HCT116 (cell line): ENCODE measurements at regions not wholly inside any gene's neighbourhood (a gene's known extent, or its start where the extent isn't known, plus 50 kb on each side); places are given as distances from the start of the nearest gene placed in this dataset.

Source experiments
- ATAC-seq: fragments of 200-7000 bp; cut with Tn5 transposase; 2 replicates; pipeline ENCODE4 v1.9.1; 2020; ENCODE audit warnings: mild to moderate bottlenecking, moderate library complexity
- BruUV-seq: library from RNA; stranded (reverse); fragments of 400-500 nt; replicated peaks from 2 replicates; lab custom pipeline; 2021; lab: Mats Ljungman, UMichigan
- CTCF ChIA-PET: fragments of 300-600 bp; sonication (Branson Sonifier 250); formaldehyde crosslinking; loops from one replicate; lab custom pipeline; 2021; ENCODE audit warnings: antibody characterized with exemption; lab: Charles Lee
- POLR2A ChIA-PET: fragments of 300-600, 350-600 bp; sonication (Branson Sonifier 250); formaldehyde crosslinking; loops from one replicate; lab custom pipeline; 2021; ENCODE audit warnings: antibody characterized with exemption; lab: Charles Lee
- RAD21 ChIA-PET, 2 experiments: fragments of 300-600 bp; sonication (Branson Sonifier 250); formaldehyde crosslinking; loops; one replicate each; lab custom pipeline; 2023; ENCODE audit warnings: low total read pairs in 2 of 2; ENCODE audit not compliant: uncharacterized antibody in 2 of 2, unreplicated experiment in 2 of 2, low non-redundant PET in 1 of 2; lab: Charles Lee
- DNase-seq: peaks from one replicate; pipeline ENCODE4 v3.0.0-alpha.2; 2010; ENCODE audit warnings: low read depth, low spot score
- H2AFZ ChIP-seq: fragments of 200-600 bp; shearing (Covaris generic), sonication (generic); 2 replicates; pipeline ENCODE4 v1.6.1; 2017; ENCODE audit warnings: low read depth, mixed run types, mixed read lengths, antibody characterized with exemption, low read length; ENCODE audit not compliant: poor library complexity, severe bottlenecking
- H3K27ac ChIP-seq: 2 replicates; pipeline ENCODE4 v1.5.1; 2012; ENCODE audit warnings: low read depth, low read length
- H3K27me3 ChIP-seq: fragments of 200-600 bp; sonication (generic); 2 replicates; pipeline ENCODE4 v1.6.1; 2016; ENCODE audit warnings: mixed run types, low read length, mixed read lengths; ENCODE audit not compliant: insufficient read depth
- H3K36me3 ChIP-seq, 2 experiments: fragments of 200-500 bp in 1 of 2; fragments of 200-600 bp in 1 of 2; sonication (Bioruptor generic) in 1 of 2; sonication (generic) in 1 of 2; 2 replicates each; pipeline versions ENCODE4 v1.5.1 to v1.6.1; 2014 to 2016; ENCODE audit warnings: low read length in 2 of 2, inconsistent platforms in 1 of 2, mixed read lengths in 1 of 2, mixed run types in 1 of 2; ENCODE audit not compliant: insufficient read depth in 2 of 2, control insufficient read depth in 1 of 2
- H3K4me1 ChIP-seq, 2 experiments: fragments of 200-600 bp in 1 of 2; sonication (generic) in 1 of 2; 2 replicates each; pipeline versions ENCODE4 v1.5.1 to v1.6.1; 2012 to 2017; ENCODE audit warnings: low read length in 2 of 2, inconsistent platforms in 1 of 2, mild to moderate bottlenecking in 1 of 2, mixed read lengths in 1 of 2, mixed run types in 1 of 2, moderate library complexity in 1 of 2; ENCODE audit not compliant: insufficient read depth in 2 of 2, control insufficient read depth in 1 of 2
- H3K4me2 ChIP-seq: fragments of 200-600 bp; sonication (generic); 2 replicates; pipeline ENCODE4 v1.6.1; 2017; ENCODE audit warnings: mixed run types, low read length, mixed read lengths
- H3K4me3 ChIP-seq, 2 experiments: fragments of 200-600 bp in 1 of 2; sonication (generic) in 1 of 2; replicated peaks in 1 of 2; 2 replicates each; pipeline ENCODE4 v1.5.1; 2011 to 2016; ENCODE audit warnings: low read length in 2 of 2, control low read depth in 1 of 2, low read depth in 1 of 2, mild to moderate bottlenecking in 1 of 2, mixed read lengths in 1 of 2, mixed run types in 1 of 2
- H3K79me2 ChIP-seq: fragments of 200-600 bp; sonication (generic); 2 replicates; pipeline ENCODE4 v1.6.1; 2017; ENCODE audit warnings: mild to moderate bottlenecking, mixed run types, low read length, moderate library complexity, mixed read lengths; ENCODE audit not compliant: insufficient read depth
- H3K9ac ChIP-seq: fragments of 200-600 bp; sonication (generic); 2 replicates; pipeline ENCODE4 v1.6.1; 2016; ENCODE audit warnings: low read length, mixed read lengths
- H3K9me2 ChIP-seq: fragments of 200-600 bp; sonication (generic), shearing (Covaris generic); 2 replicates; pipeline ENCODE4 v1.6.1; 2017; ENCODE audit warnings: mixed run types, mild to moderate bottlenecking, moderate library complexity; ENCODE audit not compliant: insufficient read depth
- H3K9me3 ChIP-seq, 2 experiments: fragments of 200-500 bp in 1 of 2; fragments of 200-600 bp in 1 of 2; sonication (Bioruptor generic) in 1 of 2; sonication (generic) in 1 of 2; 2 replicates each; pipeline ENCODE4 v1.6.1; 2014 to 2017; ENCODE audit warnings: low read length in 2 of 2, mixed read lengths in 2 of 2, inconsistent platforms in 1 of 2, low read depth in 1 of 2, mild to moderate bottlenecking in 1 of 2, mixed run types in 1 of 2, moderate library complexity in 1 of 2; ENCODE audit not compliant: control insufficient read depth in 1 of 2, insufficient read depth in 1 of 2
- H4K20me1 ChIP-seq: fragments of 200-600 bp; sonication (generic), shearing (Covaris generic); 2 replicates; pipeline ENCODE4 v1.6.1; 2017; ENCODE audit warnings: mixed run types, mild to moderate bottlenecking, moderate library complexity; ENCODE audit not compliant: insufficient read depth
- ATF3 ChIP-seq: IDR thresholded peaks from 2 replicates; pipeline ENCODE4 v1.6.1; 2012
- CBX3 ChIP-seq: IDR thresholded peaks from 2 replicates; pipeline ENCODE4 v1.6.1; 2012; ENCODE audit warnings: low read depth
- CEBPB ChIP-seq: IDR thresholded peaks from 2 replicates; pipeline ENCODE4 v1.6.1; 2012; ENCODE audit warnings: low read depth
- ELF1 ChIP-seq: IDR thresholded peaks from 2 replicates; pipeline ENCODE4 v1.6.1; 2012; ENCODE audit warnings: low read depth, borderline replicate concordance
- EZH2phosphoT487 ChIP-seq: fragments of 200-600 bp; IDR thresholded peaks from 2 replicates; pipeline ENCODE4 v1.6.1; 2018; ENCODE audit warnings: antibody characterized with exemption, borderline replicate concordance
- FOSL1 ChIP-seq: IDR thresholded peaks from 2 replicates; pipeline ENCODE4 v1.6.1; 2012; ENCODE audit warnings: low read depth
- POLR2A ChIP-seq: IDR thresholded peaks from 2 replicates; pipeline ENCODE4 v1.7.0; 2011; ENCODE audit warnings: borderline replicate concordance; ENCODE audit not compliant: insufficient read depth, insufficient read length; ENCODE audit errors: extremely low read depth
- POLR2AphosphoS5 ChIP-seq: IDR thresholded peaks from 2 replicates; pipeline ENCODE4 v1.6.1; 2011; ENCODE audit warnings: mild to moderate bottlenecking, low read depth, low read length, moderate library complexity
- RAD21 ChIP-seq: IDR thresholded peaks from 2 replicates; pipeline ENCODE4 v1.6.1; 2012; ENCODE audit warnings: low read depth, mild to moderate bottlenecking
- SIN3A ChIP-seq: IDR thresholded peaks from 2 replicates; pipeline ENCODE4 v1.6.1; 2012; ENCODE audit warnings: low read depth
- SP1 ChIP-seq: IDR thresholded peaks from 2 replicates; pipeline ENCODE4 v1.6.1; 2012; ENCODE audit warnings: low read depth
- SRF ChIP-seq: IDR thresholded peaks from 2 replicates; pipeline ENCODE4 v1.6.1; 2012; ENCODE audit warnings: low read depth
- TCF7L2 ChIP-seq: IDR thresholded peaks from 2 replicates; pipeline ENCODE4 v1.7.0; 2011; ENCODE audit warnings: borderline replicate concordance, inconsistent platforms; ENCODE audit not compliant: insufficient read depth, insufficient read length; ENCODE audit errors: extremely low read depth
- YY1 ChIP-seq: IDR thresholded peaks from 2 replicates; pipeline ENCODE4 v1.6.1; 2011; ENCODE audit warnings: low read length, low read depth, moderate library complexity, mild to moderate bottlenecking; ENCODE audit not compliant: insufficient replicate concordance; ENCODE audit errors: extremely low read depth
- ZFX ChIP-seq: fragments of 450-650 bp; IDR thresholded peaks from 2 replicates; pipeline ENCODE4 v1.6.1; 2017
- ZNF274 ChIP-seq: fragments of 200-500 bp; sonication (Bioruptor generic); IDR thresholded peaks from 2 replicates; pipeline ENCODE4 v1.6.1; 2014; ENCODE audit warnings: mild to moderate bottlenecking, low read depth, low read length, inconsistent platforms
- intact Hi-C: fragments of 100-400 bp; cut with micrococcal nuclease; formaldehyde crosslinking; loops from 2 replicates; pipeline ENCODE4 v1.10.0; 2022

GRCh38 chr1:95984798-95985374, 736.7 kb upstream of the PTBP2 start:
- Histone ChIP-seq H3K4me3 (no peak overlapping the region), H3K79me2 (no peaks in the 10 kb centered on the region), H3K36me3 (no peaks in the 10 kb centered on the region), H2AFZ (no peak overlapping the region), H3K9ac (no peak overlapping the region), H3K4me2 (no peak overlapping the region)
- DNase-seq: no peak
- ChIA-PET CTCF (no interaction called here), RAD21 (no interaction called here)
- intact Hi-C loops: no loop called here
- no peak for TF ChIP-seq ATF3
- no peak for TF ChIP-seq TCF7L2
- no peak for TF ChIP-seq ELF1
- no peak for TF ChIP-seq EZH2phosphoT487
- TF ChIP-seq SRF: no peak
- no peak for TF ChIP-seq FOSL1
- no peak for TF ChIP-seq SIN3A
- TF ChIP-seq CBX3: no peak
- TF ChIP-seq SP1: no peak
- TF ChIP-seq, all 23 proteins: peak for 0
- no peak for ATAC-seq
- POLR2A ChIA-PET: no interaction called here
- no peaks in the 10 kb centered on the region for H3K9me3 ChIP-seq
- no peaks in the 10 kb centered on the region for H3K9me2 ChIP-seq
- H4K20me1 ChIP-seq: no peaks in the 10 kb centered on the region
- H3K27me3 ChIP-seq: no peaks in the 10 kb centered on the region
- BruUV-seq: no TSS peak
- no peak overlapping the region for H3K27ac ChIP-seq
- H3K4me1 ChIP-seq: no peaks in the 10 kb centered on the region

GRCh38 chr1:95990033-95990432, 731.6 kb upstream of the PTBP2 start:
- TF ChIP-seq ZFX (no peak), RAD21 (no peak), YY1 (no peak), SRF (no peak), ELF1 (no peak), ZNF274 (no peak), CEBPB (no peak), POLR2A (no peak), POLR2AphosphoS5 (no peak)
- H3K9me2 ChIP-seq: no peaks in the 10 kb centered on the region
- POLR2A ChIA-PET: no interaction called here
- DNase-seq: no peak
- BruUV-seq: no TSS peak
- no peak overlapping the region for H2AFZ ChIP-seq
- no peak overlapping the region for H3K4me2 ChIP-seq
- H3K4me1 ChIP-seq: no peaks in the 10 kb centered on the region
- no peak overlapping the region for H3K4me3 ChIP-seq
- H3K36me3 ChIP-seq: no peaks in the 10 kb centered on the region
- RAD21 ChIA-PET: no interaction called here
- H3K27me3 ChIP-seq: no peaks in the 10 kb centered on the region
- no peaks in the 10 kb centered on the region for H3K9me3 ChIP-seq
- intact Hi-C loops: no loop called here
- H4K20me1 ChIP-seq: no peaks in the 10 kb centered on the region
- ATAC-seq: no peak
- H3K79me2 ChIP-seq: no peaks in the 10 kb centered on the region
- no peak overlapping the region for H3K27ac ChIP-seq
- H3K9ac ChIP-seq: no peak overlapping the region
- CTCF ChIA-PET: no interaction called here
